ENCODE measurements at regions not wholly inside any gene's neighbourhood (a gene's known extent, or its start where the extent isn't known, plus 50 kb on each side); places are given as distances from the start of the nearest gene placed in this dataset.
"Not testable (repeated sequence)": the region's sequence is repeated elsewhere in the genome, so short reads cannot be mapped to it uniquely, and the experiment has no call there.

- not testable (repeated sequence) for TF ChIP-seq CTCF, POLR2A (IDR thresholded peaks at IDR 0.05)
Observed at GRCh38 chr9:85843949-85844348, 97.0 kb upstream of the NAA35 start.

Data from adrenal gland (tissue), 5 donors.